K562 (cell line): ENCODE measurements at regions not wholly inside any gene's neighbourhood (a gene's known extent, or its start where the extent isn't known, plus 50 kb on each side); places are given as distances from the start of the nearest gene placed in this dataset.

Source experiments
- ATAC-seq: fragments of 200-7000 bp; cut with Tn5 transposase; 3 replicates; pipeline ENCODE4 v1.9.1; 2020; ENCODE audit warnings: moderate library complexity
- BruUV-seq: library from RNA; stranded (reverse); fragments of 400-500 nt; replicated peaks from 2 replicates; lab custom pipeline; 2021; lab: Mats Ljungman, UMichigan
- CTCF ChIA-PET: fragments of 300-600 bp; formaldehyde crosslinking; extraction: SDS; loops from one replicate; lab custom pipeline; 2021; ENCODE audit warnings: low intra/inter-chr PET ratio; lab: Yijun Ruan, JAX
- POLR2A ChIA-PET: fragments of 300-600, 350-650 bp; sonication (Branson Sonifier 250); formaldehyde crosslinking; extraction: SDS; loops from one replicate; lab custom pipeline; 2021; ENCODE audit warnings: antibody characterized with exemption, inconsistent platforms; lab: Yijun Ruan, JAX
- DNase-seq, 4 experiments: peaks; one replicate each; pipeline versions ENCODE4 v3.0.0 to v3.0.0-alpha.2; 2011 to 2018; ENCODE audit warnings: low spot score in 3 of 4, mixed read lengths in 3 of 4; ENCODE audit errors: extremely low read depth in 1 of 4
- FAIRE-seq: peaks from 2 replicates; lab custom pipeline; 2011; peaks lifted over from hg19 to GRCh38; lab: Jason Lieb, UNC
- H2AFZ ChIP-seq: 2 replicates; pipeline ENCODE4 v1.6.0; 2011; ENCODE audit warnings: low read depth, low read length, control low read depth, inconsistent platforms
- H3K27ac ChIP-seq: fragments of 200-600 bp; 3 replicates; pipeline ENCODE4 v1.8.0; 2011; ENCODE audit warnings: low read depth, mild to moderate bottlenecking, control low read depth, inconsistent platforms, low read length, moderate library complexity, mixed read lengths; ENCODE audit errors: extremely low read depth
- H3K27me3 ChIP-seq, 2 experiments: fragments of 300-600 bp in 1 of 2; 2 replicates in 1 of 2; 3 replicates in 1 of 2; pipeline versions ENCODE4 v1.6.0 to v1.8.0; 2011; ENCODE audit warnings: inconsistent platforms in 2 of 2, low read length in 2 of 2, mild to moderate bottlenecking in 1 of 2, mixed read lengths in 1 of 2, moderate library complexity in 1 of 2; ENCODE audit not compliant: control insufficient read depth in 2 of 2, insufficient read depth in 2 of 2
- H3K36me3 ChIP-seq: fragments of 300-600 bp; 3 replicates; pipeline ENCODE4 v1.8.0; 2011; ENCODE audit warnings: mild to moderate bottlenecking, low read length, inconsistent platforms; ENCODE audit not compliant: control insufficient read depth, insufficient read depth
- H3K4me1 ChIP-seq, 2 experiments: fragments of 200-600 bp in 1 of 2; replicated peaks in 1 of 2; 2 replicates in 1 of 2; 3 replicates in 1 of 2; pipeline versions ENCODE4 v1.5.1 to v1.8.0; 2011; ENCODE audit warnings: inconsistent platforms in 2 of 2, low read length in 2 of 2, mild to moderate bottlenecking in 1 of 2, mixed read lengths in 1 of 2, moderate library complexity in 1 of 2; ENCODE audit not compliant: control insufficient read depth in 2 of 2, insufficient read depth in 2 of 2
- H3K4me2 ChIP-seq: 2 replicates; pipeline ENCODE4 v1.6.1; 2011; ENCODE audit warnings: low read length, control low read depth, inconsistent platforms, mixed read lengths; ENCODE audit not compliant: insufficient read depth
- H3K4me3 ChIP-seq: fragments of 200-600 bp; sonication (generic), shearing (Covaris generic); 2 replicates; pipeline ENCODE4 v1.5.1; 2016; ENCODE audit warnings: control low read depth, inconsistent platforms
- H3K79me2 ChIP-seq: fragments of 200-600 bp; 3 replicates; pipeline ENCODE4 v1.8.0; 2011; ENCODE audit warnings: low read length, inconsistent platforms; ENCODE audit not compliant: control insufficient read depth, insufficient read depth
- H3K9ac ChIP-seq, 2 experiments: 2 replicates each; pipeline versions ENCODE4 v1.6.0 to v1.6.1; 2011; ENCODE audit warnings: low read depth in 2 of 2, low read length in 2 of 2, control low read depth in 1 of 2, inconsistent platforms in 1 of 2, mild to moderate bottlenecking in 1 of 2, mixed read lengths in 1 of 2; ENCODE audit not compliant: insufficient read depth in 1 of 2
- H3K9me1 ChIP-seq: one replicate; pipeline ENCODE4 v1.6.0; 2011; ENCODE audit warnings: inconsistent platforms, mild to moderate bottlenecking, low read length, moderate library complexity; ENCODE audit not compliant: control insufficient read depth, insufficient read depth
- H3K9me3 ChIP-seq: replicated peaks from 2 replicates; pipeline ENCODE4 v1.5.1; 2011; ENCODE audit warnings: low read depth, low read length, inconsistent platforms; ENCODE audit not compliant: control insufficient read depth, insufficient read depth
- H4K20me1 ChIP-seq: replicated peaks from 2 replicates; pipeline ENCODE4 v1.6.1; 2011; ENCODE audit warnings: low read length, inconsistent platforms, mixed read lengths; ENCODE audit not compliant: control insufficient read depth, insufficient read depth
- CEBPG ChIP-seq, 3 experiments: fragments of 200-800 bp in 1 of 3; sonication (Bioruptor generic) in 1 of 3; sonication (generic) in 1 of 3; formaldehyde crosslinking in 1 of 3; IDR thresholded peaks in 2 of 3; conservative IDR thresholded peaks in 1 of 3; 2 replicates each; pipeline versions ENCODE4 v1.6.1 to v1.8.0; 2016 to 2022; ENCODE audit warnings: missing compliant biosample characterization in 2 of 3, missing genetic modification characterization in 2 of 3, mild to moderate bottlenecking in 1 of 3, missing genetic modification reagents in 1 of 3
- ETV5 ChIP-seq: sonication (generic); formaldehyde crosslinking; IDR thresholded peaks from 2 replicates; pipeline ENCODE4 v1.4.0; 2020; ENCODE audit warnings: low read depth, mild to moderate bottlenecking, missing genetic modification reagents
- GTF2B ChIP-seq: IDR thresholded peaks from 2 replicates; pipeline ENCODE4 v1.6.1; 2011; ENCODE audit not compliant: insufficient read length; ENCODE audit errors: extremely low read depth
- HNRNPH1 ChIP-seq: fragments of 200-400 bp; formaldehyde crosslinking; optimal IDR thresholded peaks from 2 replicates; pipeline ENCODE3; 2017; ENCODE audit warnings: low read depth, mild to moderate bottlenecking, low read length, moderate library complexity
- HNRNPL ChIP-seq: fragments of 200-400 bp; formaldehyde crosslinking; IDR thresholded peaks from 2 replicates; pipeline ENCODE4 v1.6.1; 2017; ENCODE audit warnings: low read depth, mild to moderate bottlenecking, low read length
- KDM4B ChIP-seq, 2 experiments: fragments of 450-650 bp in 1 of 2; sonication (generic) in 1 of 2; IDR thresholded peaks; 2 replicates each; pipeline ENCODE4 v1.6.1; 2016 to 2017; ENCODE audit warnings: borderline replicate concordance in 2 of 2, antibody characterized with exemption in 1 of 2, low read depth in 1 of 2, mild to moderate bottlenecking in 1 of 2
- MTF1 ChIP-seq: fragments of 250-450 bp; sonication (Bioruptor Pico); IDR thresholded peaks from 2 replicates; pipeline ENCODE4 v1.9.0; 2021; ENCODE audit warnings: moderate library complexity, mild to moderate bottlenecking, inconsistent platforms, borderline replicate concordance
- RBM14 ChIP-seq: fragments of 200-400 bp; formaldehyde crosslinking; IDR thresholded peaks from 2 replicates; pipeline ENCODE4 v1.6.1; 2018; ENCODE audit warnings: low read depth, mild to moderate bottlenecking, low read length, moderate library complexity, borderline replicate concordance; ENCODE audit not compliant: insufficient read depth
- RBM15 ChIP-seq: fragments of 200-400 bp; formaldehyde crosslinking; IDR thresholded peaks from 2 replicates; pipeline ENCODE4 v1.6.1; 2018; ENCODE audit warnings: mild to moderate bottlenecking, low read length, moderate library complexity; ENCODE audit not compliant: insufficient read depth
- RBM25 ChIP-seq: fragments of 200-400 bp; formaldehyde crosslinking; IDR thresholded peaks from 2 replicates; pipeline ENCODE4 v1.6.1; 2018; ENCODE audit warnings: low read length, low read depth, moderate library complexity; ENCODE audit not compliant: severe bottlenecking
- SMAD3 ChIP-seq: fragments of 450-650 bp; formaldehyde crosslinking; conservative IDR thresholded peaks from 2 replicates; pipeline ENCODE4 v1.4.0; 2020; ENCODE audit warnings: mild to moderate bottlenecking
- SMARCE1 ChIP-seq: fragments of 450-650 bp; IDR thresholded peaks from 2 replicates; pipeline ENCODE4 v1.7.1; 2016; ENCODE audit warnings: mild to moderate bottlenecking
- SOX6 ChIP-seq: fragments of 450-650 bp; IDR thresholded peaks from 2 replicates; pipeline ENCODE4 v1.6.1; 2014; ENCODE audit warnings: mild to moderate bottlenecking
- TOE1 ChIP-seq, 2 experiments: fragments of 450-650 bp in 1 of 2; sonication (generic) in 1 of 2; formaldehyde crosslinking in 1 of 2; IDR thresholded peaks; 2 replicates each; pipeline versions ENCODE4 v1.7.1 to v1.8.0; 2016 to 2022; ENCODE audit warnings: borderline replicate concordance in 2 of 2, mild to moderate bottlenecking in 2 of 2, antibody characterized with exemption in 1 of 2, inconsistent platforms in 1 of 2, low read depth in 1 of 2, missing genetic modification reagents in 1 of 2, moderate library complexity in 1 of 2
- ZFP1 ChIP-seq: fragments of 450-650 bp; formaldehyde crosslinking; IDR thresholded peaks from 2 replicates; pipeline ENCODE4 v1.4.0; 2020; ENCODE audit warnings: mild to moderate bottlenecking, mixed read lengths
- ZNF121 ChIP-seq: sonication (generic); formaldehyde crosslinking; conservative IDR thresholded peaks from 2 replicates; pipeline ENCODE4 v1.8.0; 2022; ENCODE audit warnings: missing genetic modification reagents
- ZNF282 ChIP-seq: sonication (generic); formaldehyde crosslinking; IDR thresholded peaks from 2 replicates; pipeline ENCODE4 v1.8.1; 2023; ENCODE audit warnings: missing genetic modification reagents
- ZNF316 ChIP-seq: fragments of 450-650 bp; IDR thresholded peaks from 2 replicates; pipeline ENCODE4 v1.6.1; 2016
- ZNF324 ChIP-seq: fragments of 250-450 bp; sonication (Bioruptor Pico); IDR thresholded peaks from 2 replicates; pipeline ENCODE4 v1.4.0; 2020; ENCODE audit warnings: mild to moderate bottlenecking
- WGBS: fragments of 100-300 bp; shearing (Covaris generic); methylation state at CpG from one replicate; pipeline ENCODE4 v1.1.6; 2016; ENCODE audit warnings: low coverage, mixed read lengths; ENCODE audit not compliant: insufficient coverage; ENCODE audit errors: missing lambda C conversion rate; 5-methylcytosine and 5-hydroxymethylcytosine counted together
- in situ Hi-C: fragments of 300-500 bp; cut with MboI; formaldehyde crosslinking; loops from 4 replicates; pipeline ENCODE4 v1.15.0; 2018; ENCODE audit warnings: inconsistent platforms, mixed read lengths
- intact Hi-C: fragments of 100-400 bp; cut with micrococcal nuclease; formaldehyde crosslinking; loops from 2 replicates; pipeline ENCODE4 v1.14.2; 2022

DNA sequence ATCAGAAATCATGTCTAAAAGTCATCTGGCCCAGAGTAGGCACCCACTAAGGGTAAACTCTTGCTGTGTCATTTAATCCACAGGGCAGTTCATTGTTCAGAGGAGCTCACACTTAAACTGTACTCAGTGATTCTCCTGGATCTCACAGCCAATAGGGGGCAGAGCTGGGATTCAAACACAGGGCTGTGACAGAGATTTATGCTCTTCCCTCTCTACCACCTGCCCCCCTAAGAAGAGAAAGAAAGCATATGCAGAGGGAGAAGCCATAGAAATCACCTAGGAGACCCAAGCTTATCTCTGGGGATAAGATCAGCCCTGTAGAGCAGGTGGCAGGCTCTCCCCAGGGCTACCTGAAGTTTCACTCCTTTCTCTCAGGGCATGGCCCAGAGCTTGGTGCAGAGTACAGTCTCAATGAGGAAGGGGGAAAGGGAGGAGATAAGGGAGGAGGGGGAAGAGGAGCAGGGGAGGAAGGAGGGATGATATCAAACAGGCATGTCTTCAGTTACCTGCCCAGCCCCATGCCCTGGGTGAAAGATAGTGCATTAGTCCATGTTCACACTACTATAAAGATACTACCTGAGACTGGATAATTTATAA lies 51.8 kb upstream of the ADPGK start (continued):
- TF ChIP-seq GTF2B (no peak), HNRNPH1 (no peak), ETV5 (CRISPR knock-in tag) (no peak)
- TF ChIP-seq, all 486 proteins: peak for 5

- FAIRE-seq = no peak
- no peak overlapping the region for H3K4me3 ChIP-seq
- ATAC-seq = no peak
- ChIA-PET POLR2A (interaction anchor here (0.9 kb wide), 1 partner anchor 95 kb away, joined by 3 read pairs; no protein-coding TSS in a partner anchor), CTCF (no interaction called here)
- H3K4me2 ChIP-seq = no peak overlapping the region
- 0% methylated on average over 2 of the region's 2 CpGs for WGBS
- TF ChIP-seq HNRNPL = no peak
- no peak for TF ChIP-seq SMAD3 (CRISPR knock-in tag)
- TF ChIP-seq SOX6 = no peak
- no peak for TF ChIP-seq TOE1 (IDR thresholded peaks at IDR 0.05; ENCODE audit: borderline replicate concordance)
- no peak for TF ChIP-seq TOE1 (CRISPR knock-in tag; IDR thresholded peaks at IDR 0.05; ENCODE audit: borderline replicate concordance, low read depth)
- TF ChIP-seq MTF1 (CRISPR knock-in tag) = no peak
- TF ChIP-seq CEBPG (CRISPR knock-in tag; IDR thresholded peaks at IDR 0.05) = no peak
- TF ChIP-seq CEBPG (tag; conservative IDR thresholded peaks at IDR 0.05 in 1 of 2, IDR thresholded peaks at IDR 0.05 in 1 of 2) = no peak
- TF ChIP-seq ZNF316 = no peak
- TF ChIP-seq SMARCE1 = no peak
- TF ChIP-seq RBM14 = no peak
- no peak for TF ChIP-seq KDM4B (IDR thresholded peaks at IDR 0.05; ENCODE audit: borderline replicate concordance in 2 of 2, low read depth in 1 of 2)
- no peak for TF ChIP-seq ZNF324 (CRISPR knock-in tag)
- no peak for TF ChIP-seq ZNF282 (CRISPR knock-in tag)
- TF ChIP-seq ZFP1 (CRISPR knock-in tag) = no peak
- no peak for TF ChIP-seq ZNF121 (CRISPR knock-in tag)
- no peak for TF ChIP-seq RBM15
- no peak for TF ChIP-seq RBM25
- no peak for DNase-seq
- H3K9me1 ChIP-seq = no peaks in the 10 kb centered on the region
- H3K79me2 ChIP-seq = no peaks in the 10 kb centered on the region
- H4K20me1 ChIP-seq = no peaks in the 10 kb centered on the region
- intact Hi-C loops = no loop called here
- H3K9ac ChIP-seq = no peak overlapping the region
- in situ Hi-C loops = no loop called here
- no peaks in the 10 kb centered on the region for H3K9me3 ChIP-seq
- H3K4me1 ChIP-seq = no peaks in the 10 kb centered on the region
- H2AFZ ChIP-seq = no peak overlapping the region
- no TSS peak for BruUV-seq
- H3K36me3 ChIP-seq = no peaks in the 10 kb centered on the region
- peaks cover 2 to 13% of the 10 kb centered on the region in 2 experiments; a peak in 3 of 5 replicates for H3K27me3 ChIP-seq
- H3K27ac ChIP-seq = no peak overlapping the region
These were observed 50.0 kb upstream of the ADPGK start for GRCh38 chr15:72833561-72833960.
